ENCODE measurements at regions not wholly inside any gene's neighbourhood (a gene's known extent, or its start where the extent isn't known, plus 50 kb on each side); places are given as distances from the start of the nearest gene placed in this dataset.

DNA sequence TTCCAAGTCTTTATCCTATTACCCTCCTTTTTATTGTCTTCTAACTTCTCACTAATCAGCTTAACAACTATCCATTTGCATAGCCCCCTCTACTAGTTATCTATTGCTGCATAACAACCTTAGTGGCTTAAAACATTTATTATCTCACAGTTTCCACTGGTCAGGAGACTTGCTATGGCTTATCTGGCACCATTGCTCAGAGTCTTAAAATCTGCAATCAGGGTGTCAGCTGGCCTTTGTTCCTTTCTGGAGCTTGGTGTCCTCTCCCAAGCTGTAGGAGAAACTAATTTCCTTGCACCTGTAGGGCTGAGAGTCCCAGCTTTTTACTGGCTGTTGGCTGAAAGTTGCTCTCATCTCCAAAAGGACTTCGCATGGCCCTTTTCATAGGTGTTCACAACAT is 137.0 kb upstream of the SMIM31 start:
- no peak overlapping the region for H2AFZ ChIP-seq
- no peaks in the 10 kb centered on the region for H3K27me3 ChIP-seq (replicated peaks; ENCODE audit: insufficient read depth)
- H4K20me1 ChIP-seq (ENCODE audit: insufficient read depth), result no peaks in the 10 kb centered on the region
- H3K9me3 ChIP-seq (ENCODE audit: low read depth), result no peaks in the 10 kb centered on the region
- H3K36me3 ChIP-seq (ENCODE audit: low read depth), result no peaks in the 10 kb centered on the region
- WGBS, 2 experiments (ENCODE audit: low coverage in 1 of 2, low lambda C conversion rate in 2 of 2, missing lambda C conversion rate in 2 of 2), result 30 to 44% methylated on average over 1 of the region's 1 CpG
- H3K4me2 ChIP-seq (ENCODE audit: unreplicated experiment), result no peak overlapping the region
- in situ Hi-C loops (cut with MboI), result no loop called here
- no peak for TF ChIP-seq EZH2phosphoT487 (IDR thresholded peaks at IDR 0.05; ENCODE audit: insufficient read depth, low read depth)
- TF ChIP-seq EZH2 (IDR thresholded peaks at IDR 0.05; ENCODE audit: insufficient read depth, poor library complexity, severe bottlenecking), result no peak
- no peak overlapping the region for H3K9ac ChIP-seq
- H3K9me2 ChIP-seq (ENCODE audit: insufficient read depth), result no peaks in the 10 kb centered on the region
- H3F3A ChIP-seq (ENCODE audit: insufficient read depth), result no peaks in the 10 kb centered on the region
- H3K79me2 ChIP-seq (ENCODE audit: insufficient read depth), result no peaks in the 10 kb centered on the region
- H3K4me3 ChIP-seq, result no peak overlapping the region
- DNase-seq, result no peak
- no peaks in the 10 kb centered on the region for H3K4me1 ChIP-seq (ENCODE audit: insufficient read depth)
- no peak overlapping the region for H3K27ac ChIP-seq

DNA sequence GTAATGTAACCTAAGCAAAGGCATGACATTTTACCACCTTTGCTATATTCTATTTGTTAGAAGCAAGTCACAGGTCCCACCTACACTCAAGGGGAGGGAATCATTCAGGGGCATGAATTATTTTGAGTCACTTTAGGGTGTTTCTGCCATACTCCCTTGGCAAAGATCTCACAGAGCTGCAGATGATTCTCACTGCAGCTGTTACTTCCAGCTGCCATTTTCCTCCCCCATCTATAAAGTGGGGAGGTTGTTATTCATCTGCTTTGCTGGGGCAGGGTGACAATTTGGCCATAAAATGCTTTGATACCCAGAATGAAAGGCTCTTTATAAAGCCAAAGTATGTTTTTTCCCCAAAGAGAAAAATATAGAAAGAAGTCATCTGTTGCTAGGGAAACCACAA is 136.5 kb upstream of the SMIM31 start:
- Histone ChIP-seq H3K4me3 (no peak overlapping the region), H3K9me2 (ENCODE audit: insufficient read depth) (no peaks in the 10 kb centered on the region), H3K4me2 (ENCODE audit: unreplicated experiment) (no peak overlapping the region), H3K79me2 (ENCODE audit: insufficient read depth) (no peaks in the 10 kb centered on the region), H3K27me3 (replicated peaks; ENCODE audit: insufficient read depth) (no peaks in the 10 kb centered on the region), H3K9me3 (ENCODE audit: low read depth) (no peaks in the 10 kb centered on the region), H3K9ac (no peak overlapping the region), H4K20me1 (ENCODE audit: insufficient read depth) (no peaks in the 10 kb centered on the region), H2AFZ (no peak overlapping the region), H3F3A (ENCODE audit: insufficient read depth) (no peaks in the 10 kb centered on the region), H3K4me1 (ENCODE audit: insufficient read depth) (no peaks in the 10 kb centered on the region), H3K36me3 (ENCODE audit: low read depth) (no peaks in the 10 kb centered on the region), H3K27ac (no peak overlapping the region)
- in situ Hi-C loops (cut with MboI), result no loop called here
- no peak for DNase-seq
- TF ChIP-seq EZH2 (IDR thresholded peaks at IDR 0.05; ENCODE audit: insufficient read depth, poor library complexity, severe bottlenecking) (no peak), EZH2phosphoT487 (IDR thresholded peaks at IDR 0.05; ENCODE audit: insufficient read depth, low read depth) (no peak)

DNA sequence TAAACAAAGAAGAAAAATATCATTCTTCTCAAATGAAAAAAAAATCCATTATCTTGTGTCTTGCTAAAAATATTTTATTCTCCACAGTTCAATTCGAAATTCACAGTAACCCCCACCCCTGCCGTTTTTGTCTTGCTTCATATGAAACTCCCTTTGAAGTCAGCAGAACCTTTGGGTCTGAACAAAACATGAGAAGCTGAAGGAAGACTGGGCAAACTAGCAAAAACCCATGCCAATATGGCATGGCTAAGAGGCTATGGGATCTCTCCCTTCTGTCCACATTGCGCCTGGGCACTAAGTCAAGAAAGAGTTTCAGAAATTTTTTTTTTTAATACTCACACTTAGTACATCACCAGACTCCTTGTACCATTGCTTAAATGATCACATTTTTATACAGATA is 136.0 kb upstream of the SMIM31 start:
- 18 to 22% methylated on average over 3 of the region's 3 CpGs for WGBS, 2 experiments (ENCODE audit: low coverage in 1 of 2, low lambda C conversion rate in 2 of 2, missing lambda C conversion rate in 2 of 2)
- H3K27me3 ChIP-seq (replicated peaks; ENCODE audit: insufficient read depth), result no peaks in the 10 kb centered on the region
- TF ChIP-seq EZH2phosphoT487 (IDR thresholded peaks at IDR 0.05; ENCODE audit: insufficient read depth, low read depth), result no peak
- no peak for TF ChIP-seq EZH2 (IDR thresholded peaks at IDR 0.05; ENCODE audit: insufficient read depth, poor library complexity, severe bottlenecking)
- H4K20me1 ChIP-seq (ENCODE audit: insufficient read depth), result no peaks in the 10 kb centered on the region
- H3F3A ChIP-seq (ENCODE audit: insufficient read depth), result no peaks in the 10 kb centered on the region
- in situ Hi-C loops (cut with MboI), result no loop called here
- H3K9me3 ChIP-seq (ENCODE audit: low read depth), result no peaks in the 10 kb centered on the region
- DNase-seq, result no peak
- no peak overlapping the region for H3K4me3 ChIP-seq
- H2AFZ ChIP-seq, result no peak overlapping the region
- H3K9ac ChIP-seq, result no peak overlapping the region
- no peaks in the 10 kb centered on the region for H3K79me2 ChIP-seq (ENCODE audit: insufficient read depth)
- no peaks in the 10 kb centered on the region for H3K9me2 ChIP-seq (ENCODE audit: insufficient read depth)
- H3K36me3 ChIP-seq (ENCODE audit: low read depth), result no peaks in the 10 kb centered on the region
- no peaks in the 10 kb centered on the region for H3K4me1 ChIP-seq (ENCODE audit: insufficient read depth)
- no peak overlapping the region for H3K27ac ChIP-seq
- H3K4me2 ChIP-seq (ENCODE audit: unreplicated experiment), result no peak overlapping the region

DNA sequence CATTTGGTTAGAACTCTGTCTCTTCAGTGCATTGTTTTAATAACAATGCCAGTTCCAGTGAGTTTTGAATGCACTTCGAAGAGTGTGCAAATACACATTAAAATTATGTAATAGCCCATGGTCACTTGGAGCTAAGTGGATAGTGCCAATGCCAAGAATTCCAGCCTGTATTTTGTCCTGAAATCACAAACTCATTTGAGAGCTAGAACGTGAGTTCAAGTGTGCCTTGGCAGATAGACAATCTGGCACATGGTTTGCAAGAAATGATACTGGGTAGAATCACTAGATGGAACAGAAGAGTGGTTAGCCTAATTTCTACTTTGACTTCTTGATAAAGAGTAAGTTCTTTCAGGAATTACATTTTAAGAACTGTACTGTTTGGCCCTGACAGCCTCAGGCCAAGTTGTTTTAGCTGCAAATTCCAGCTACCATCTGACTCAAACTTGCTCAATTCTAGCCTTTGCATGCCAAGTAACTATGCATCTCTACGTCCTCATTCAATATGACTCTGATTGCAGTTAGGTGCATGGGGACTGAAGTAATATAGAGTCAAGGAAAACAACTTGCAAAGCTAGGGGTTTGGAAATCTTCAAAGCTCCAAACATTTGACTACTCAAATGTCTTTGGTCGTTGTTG is 131.9 kb upstream of the SMIM31 start:
- Histone ChIP-seq H3K9ac (no peak overlapping the region), H3K9me3 (ENCODE audit: low read depth) (no peaks in the 10 kb centered on the region), H3K27ac (no peak overlapping the region), H3K4me3 (no peak overlapping the region), H3K4me2 (ENCODE audit: unreplicated experiment) (no peak overlapping the region), H3K4me1 (ENCODE audit: insufficient read depth) (no peaks in the 10 kb centered on the region), H4K20me1 (ENCODE audit: insufficient read depth) (no peaks in the 10 kb centered on the region), H3K36me3 (ENCODE audit: low read depth) (no peaks in the 10 kb centered on the region), H3K79me2 (ENCODE audit: insufficient read depth) (no peaks in the 10 kb centered on the region), H3F3A (ENCODE audit: insufficient read depth) (no peaks in the 10 kb centered on the region), H3K9me2 (ENCODE audit: insufficient read depth) (no peaks in the 10 kb centered on the region), H3K27me3 (replicated peaks; ENCODE audit: insufficient read depth) (no peaks in the 10 kb centered on the region), H2AFZ (no peak overlapping the region)
- in situ Hi-C loops (cut with MboI), result no loop called here
- WGBS, 2 experiments (ENCODE audit: low coverage in 1 of 2, low lambda C conversion rate in 2 of 2, missing lambda C conversion rate in 2 of 2), result 2 to 4% methylated on average over 4 of the region's 4 CpGs
- TF ChIP-seq EZH2 (IDR thresholded peaks at IDR 0.05; ENCODE audit: insufficient read depth, poor library complexity, severe bottlenecking) (no peak), EZH2phosphoT487 (IDR thresholded peaks at IDR 0.05; ENCODE audit: insufficient read depth, low read depth) (no peak)
- DNase-seq, result peak; percentile 8

DNA sequence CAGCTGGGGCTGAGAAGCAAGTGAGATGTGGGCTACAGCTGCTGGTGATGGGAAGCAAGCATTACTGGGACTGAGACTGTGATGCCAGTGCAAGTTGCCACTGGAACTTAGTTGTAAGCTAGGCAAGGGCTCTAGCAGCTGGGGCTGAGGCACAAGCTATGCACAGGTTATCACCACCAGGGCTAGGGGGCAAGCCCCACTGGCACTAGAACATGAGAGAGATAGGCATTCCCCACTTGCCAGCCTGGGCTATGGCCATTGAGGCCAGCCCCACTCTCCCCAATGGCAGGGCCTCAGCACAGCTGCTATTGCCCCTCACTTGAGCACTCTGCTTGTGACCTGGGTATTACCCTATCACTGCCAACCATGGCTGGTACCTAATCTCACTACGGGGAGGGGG is 130.8 kb upstream of the SMIM31 start:
- DNase-seq, result no peak
- Histone ChIP-seq H3K4me3 (no peak overlapping the region), H3K27ac (no peak overlapping the region), H3K79me2 (ENCODE audit: insufficient read depth) (no peaks in the 10 kb centered on the region), H3K9ac (no peak overlapping the region), H3K36me3 (ENCODE audit: low read depth) (no peaks in the 10 kb centered on the region; the same call in 1 of the 2 replicates), H2AFZ (no peak overlapping the region), H3F3A (ENCODE audit: insufficient read depth) (no peaks in the 10 kb centered on the region), H3K9me3 (ENCODE audit: low read depth) (no peaks in the 10 kb centered on the region), H4K20me1 (ENCODE audit: insufficient read depth) (no peaks in the 10 kb centered on the region), H3K4me2 (ENCODE audit: unreplicated experiment) (no peak overlapping the region), H3K9me2 (ENCODE audit: insufficient read depth) (no peaks in the 10 kb centered on the region), H3K4me1 (ENCODE audit: insufficient read depth) (no peaks in the 10 kb centered on the region), H3K27me3 (replicated peaks; ENCODE audit: insufficient read depth) (no peaks in the 10 kb centered on the region)
- TF ChIP-seq EZH2 (IDR thresholded peaks at IDR 0.05; ENCODE audit: insufficient read depth, poor library complexity, severe bottlenecking), result no peak
- TF ChIP-seq EZH2phosphoT487 (IDR thresholded peaks at IDR 0.05; ENCODE audit: insufficient read depth, low read depth), result no peak
- 0 to 8% methylated on average over 1 of the region's 1 CpG for WGBS, 2 experiments (ENCODE audit: low coverage in 1 of 2, low lambda C conversion rate in 2 of 2, missing lambda C conversion rate in 2 of 2)
- in situ Hi-C loops (cut with MboI), result no loop called here

Measured in GM23248 (cell line).